H54 (cell line): ENCODE measurements at regions not wholly inside any gene's neighbourhood (a gene's known extent, or its start where the extent isn't known, plus 50 kb on each side); places are given as distances from the start of the nearest gene placed in this dataset.

ENCODE experiments used
- DNase-seq: peaks from one replicate; pipeline ENCODE4 v3.0.0; 2011; ENCODE audit warnings: low spot score, mixed read lengths; ENCODE audit not compliant: insufficient read length
- FAIRE-seq: peaks from 3 replicates; lab custom pipeline; 2011; peaks lifted over from hg19 to GRCh38; lab: Jason Lieb, UNC
- POLR2A ChIP-seq: IDR thresholded peaks from 2 replicates; pipeline ENCODE4 v1.6.1; 2011; ENCODE audit warnings: low read depth, mild to moderate bottlenecking, low read length

GRCh38 chr6:156279261-156279969, 497.8 kb upstream of the ARID1B start:
- no peak for FAIRE-seq
- TF ChIP-seq POLR2A: no peak
- DNase-seq: no peak

- DNase-seq (no peak), FAIRE-seq (no peak)
- no peak for TF ChIP-seq POLR2A
These were observed 504.0 kb upstream of the ARID1B start for GRCh38 chr6:156273065-156273711.

GRCh38 chr6:156269751-156270369, 507.3 kb upstream of the ARID1B start:
- no peak for TF ChIP-seq POLR2A
- DNase-seq: no peak
- FAIRE-seq: no peak

GRCh38 chr6:156268849-156269248, 508.3 kb upstream of the ARID1B start:
- no peak for DNase-seq
- no peak for FAIRE-seq

GRCh38 chr6:156262014-156262413, 515.2 kb upstream of the ARID1B start:
- no peak for TF ChIP-seq POLR2A
- DNase-seq: no peak
- no peak for FAIRE-seq

More at GRCh38 chr6:156268849-156269248, 508.3 kb upstream of the ARID1B start:
- no peak for TF ChIP-seq POLR2A

GRCh38 chr6:156260815-156261214, 516.4 kb upstream of the ARID1B start:
- DNase-seq (no peak), FAIRE-seq (no peak)
- TF ChIP-seq POLR2A: no peak

- FAIRE-seq (no peak), DNase-seq (no peak)
- no peak for TF ChIP-seq POLR2A
These were observed 518.2 kb upstream of the ARID1B start for GRCh38 chr6:156258981-156259380.

GRCh38 chr6:156256161-156256560, 521.0 kb upstream of the ARID1B start:
- DNase-seq (no peak), FAIRE-seq (no peak)
- TF ChIP-seq POLR2A: no peak

- DNase-seq (no peak), FAIRE-seq (no peak)
- TF ChIP-seq POLR2A: no peak
These were observed 522.9 kb upstream of the ARID1B start for GRCh38 chr6:156254240-156254639.

- DNase-seq (no peak), FAIRE-seq (no peak)
- no peak for TF ChIP-seq POLR2A
These were observed 526.6 kb upstream of the ARID1B start for GRCh38 chr6:156250593-156250992.

GRCh38 chr6:156242206-156242605, 535.0 kb upstream of the ARID1B start:
- DNase-seq (no peak), FAIRE-seq (no peak)
- TF ChIP-seq POLR2A: no peak

GRCh38 chr6:156231026-156231765, 546.0 kb upstream of the ARID1B start:
- no peak for TF ChIP-seq POLR2A
- FAIRE-seq (no peak), DNase-seq (no peak)

- TF ChIP-seq POLR2A: no peak
- FAIRE-seq (no peak), DNase-seq (no peak)
These were observed 557.2 kb upstream of the ARID1B start for GRCh38 chr6:156219973-156220372.

- no peak for TF ChIP-seq POLR2A
- no peak for FAIRE-seq
These were observed 571.5 kb upstream of the ARID1B start for GRCh38 chr6:156205678-156206077.

More at GRCh38 chr6:156205678-156206077, 571.5 kb upstream of the ARID1B start:
- DNase-seq: no peak
